ENCODE measurements at regions not wholly inside any gene's neighbourhood (a gene's known extent, or its start where the extent isn't known, plus 50 kb on each side); places are given as distances from the start of the nearest gene placed in this dataset.

GRCh38 chr3:81908561-81908960 is 147.1 kb upstream of the GBE1 start:
- H3K27ac ChIP-seq, result no peak overlapping the region
- DNase-seq (ENCODE audit: low spot score), result no peak
- no peak for TF ChIP-seq CTCF (conservative IDR thresholded peaks at IDR 0.05; ENCODE audit: low read depth)
- CTCF ChIA-PET, result no interaction called here
- POLR2A ChIA-PET (ENCODE audit: low non-redundant PET), result no interaction called here

- no peak overlapping the region for H3K27ac ChIP-seq
These were observed 136.9 kb upstream of the GBE1 start for GRCh38 chr3:81898336-81898735.

GRCh38 chr3:81894598-81894997 is 133.2 kb upstream of the GBE1 start:
- no peak overlapping the region for H3K27ac ChIP-seq
- no peak for DNase-seq (ENCODE audit: low spot score)
- ChIA-PET POLR2A (ENCODE audit: low non-redundant PET) (no interaction called here), CTCF (no interaction called here)
- no peak for TF ChIP-seq CTCF (conservative IDR thresholded peaks at IDR 0.05; ENCODE audit: low read depth)

More at GRCh38 chr3:81898336-81898735, 136.9 kb upstream of the GBE1 start:
- CTCF ChIA-PET, result interaction anchor here (0.7 kb wide), 1 partner anchor 238 kb away, joined by 3 read pairs; no protein-coding TSS in a partner anchor
- TF ChIP-seq CTCF (conservative IDR thresholded peaks at IDR 0.05; ENCODE audit: low read depth), result no peak
- POLR2A ChIA-PET (ENCODE audit: low non-redundant PET), result no interaction called here
- no peak for DNase-seq (ENCODE audit: low spot score)

GRCh38 chr3:81891055-81891895 is 129.8 kb upstream of the GBE1 start:
- POLR2A ChIA-PET (ENCODE audit: low non-redundant PET), result no interaction called here
- no peak overlapping the region for H3K27ac ChIP-seq
- TF ChIP-seq CTCF (conservative IDR thresholded peaks at IDR 0.05; ENCODE audit: low read depth), result no peak
- CTCF ChIA-PET, result interaction anchor here (0.5 kb wide), 1 partner anchor 1123 kb away, joined by 3 read pairs; no protein-coding TSS in a partner anchor
- no peak for DNase-seq (ENCODE audit: low spot score)

GRCh38 chr3:81888914-81889557 is 127.6 kb upstream of the GBE1 start:
- ChIA-PET CTCF (no interaction called here), POLR2A (ENCODE audit: low non-redundant PET) (no interaction called here)

GRCh38 chr3:81887448-81887847 is 126.0 kb upstream of the GBE1 start:
- CTCF ChIA-PET, result no interaction called here
- H3K27ac ChIP-seq, result no peak overlapping the region
- no peak for TF ChIP-seq CTCF (conservative IDR thresholded peaks at IDR 0.05; ENCODE audit: low read depth)
- no peak for DNase-seq (ENCODE audit: low spot score)
- POLR2A ChIA-PET (ENCODE audit: low non-redundant PET), result no interaction called here

More at GRCh38 chr3:81888914-81889557, 127.6 kb upstream of the GBE1 start:
- no peak for TF ChIP-seq CTCF (conservative IDR thresholded peaks at IDR 0.05; ENCODE audit: low read depth)
- DNase-seq (ENCODE audit: low spot score), result no peak
- H3K27ac ChIP-seq, result no peak overlapping the region

Data from RWPE1 (cell line).